ENCODE measurements at regions not wholly inside any gene's neighbourhood (a gene's known extent, or its start where the extent isn't known, plus 50 kb on each side); places are given as distances from the start of the nearest gene placed in this dataset.
A peak's percentile ranks its signal among the peaks of the same experiment; 100 is the strongest.

DNA sequence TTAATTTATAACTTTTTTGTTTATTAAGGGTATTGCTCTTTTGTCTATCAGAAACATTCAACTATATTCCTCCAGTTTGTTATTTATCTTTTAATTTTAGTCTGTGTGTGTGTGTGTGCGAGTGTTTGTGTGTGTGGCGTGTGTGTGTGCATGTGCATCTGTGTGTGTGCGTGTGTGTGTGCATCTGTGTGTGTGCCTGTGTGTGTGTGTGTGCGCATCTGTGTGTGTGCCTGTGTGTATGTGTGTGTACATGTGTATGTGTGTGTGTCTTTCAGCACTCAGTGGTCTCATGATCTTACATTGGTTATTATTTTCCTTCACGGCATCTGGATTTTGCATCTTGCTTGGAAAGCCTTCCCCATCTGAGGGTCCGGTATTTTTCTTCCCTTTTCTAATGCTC is 281.1 kb upstream of the RTL1 start:
- no peaks in the 10 kb centered on the region for H4K20me1 ChIP-seq (ENCODE audit: insufficient read depth)
- POLR2A ChIA-PET, result no interaction called here
- H3K4me3 ChIP-seq (ENCODE audit: low read depth in 2 of 2, low read length in 1 of 2), result no peak overlapping the region
- peak; percentile 6 for DNase-seq
- H3K36me3 ChIP-seq (replicated peaks in 1 of 2; ENCODE audit: control insufficient read depth in 1 of 2, insufficient read depth in 2 of 2, low read length in 1 of 2), result no peaks in the 10 kb centered on the region
- H3K9me3 ChIP-seq, result no peaks in the 10 kb centered on the region
- no peaks in the 10 kb centered on the region for H3K9me2 ChIP-seq
- H3K9ac ChIP-seq, result no peak overlapping the region
- no peak overlapping the region for H3K27ac ChIP-seq (ENCODE audit: low read depth in 2 of 2, low read length in 1 of 2)
- no peaks in the 10 kb centered on the region for H3K27me3 ChIP-seq (ENCODE audit: insufficient read depth)
- TF ChIP-seq, protein P1, sequence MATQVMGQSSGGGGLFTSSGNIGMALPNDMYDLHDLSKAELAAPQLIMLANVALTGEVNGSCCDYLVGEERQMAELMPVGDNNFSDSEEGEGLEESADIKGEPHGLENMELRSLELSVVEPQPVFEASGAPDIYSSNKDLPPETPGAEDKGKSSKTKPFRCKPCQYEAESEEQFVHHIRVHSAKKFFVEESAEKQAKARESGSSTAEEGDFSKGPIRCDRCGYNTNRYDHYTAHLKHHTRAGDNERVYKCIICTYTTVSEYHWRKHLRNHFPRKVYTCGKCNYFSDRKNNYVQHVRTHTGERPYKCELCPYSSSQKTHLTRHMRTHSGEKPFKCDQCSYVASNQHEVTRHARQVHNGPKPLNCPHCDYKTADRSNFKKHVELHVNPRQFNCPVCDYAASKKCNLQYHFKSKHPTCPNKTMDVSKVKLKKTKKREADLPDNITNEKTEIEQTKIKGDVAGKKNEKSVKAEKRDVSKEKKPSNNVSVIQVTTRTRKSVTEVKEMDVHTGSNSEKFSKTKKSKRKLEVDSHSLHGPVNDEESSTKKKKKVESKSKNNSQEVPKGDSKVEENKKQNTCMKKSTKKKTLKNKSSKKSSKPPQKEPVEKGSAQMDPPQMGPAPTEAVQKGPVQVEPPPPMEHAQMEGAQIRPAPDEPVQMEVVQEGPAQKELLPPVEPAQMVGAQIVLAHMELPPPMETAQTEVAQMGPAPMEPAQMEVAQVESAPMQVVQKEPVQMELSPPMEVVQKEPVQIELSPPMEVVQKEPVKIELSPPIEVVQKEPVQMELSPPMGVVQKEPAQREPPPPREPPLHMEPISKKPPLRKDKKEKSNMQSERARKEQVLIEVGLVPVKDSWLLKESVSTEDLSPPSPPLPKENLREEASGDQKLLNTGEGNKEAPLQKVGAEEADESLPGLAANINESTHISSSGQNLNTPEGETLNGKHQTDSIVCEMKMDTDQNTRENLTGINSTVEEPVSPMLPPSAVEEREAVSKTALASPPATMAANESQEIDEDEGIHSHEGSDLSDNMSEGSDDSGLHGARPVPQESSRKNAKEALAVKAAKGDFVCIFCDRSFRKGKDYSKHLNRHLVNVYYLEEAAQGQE (IDR thresholded peaks at IDR 0.05; ENCODE audit: low read depth, low read length), result no peak
- no peak for TF ChIP-seq RXRA (IDR thresholded peaks at IDR 0.05; ENCODE audit: borderline replicate concordance, low read depth)
- TF ChIP-seq TEAD4 (IDR thresholded peaks at IDR 0.05; ENCODE audit: borderline replicate concordance, insufficient read depth), result no peak
- TF ChIP-seq, protein P2, sequence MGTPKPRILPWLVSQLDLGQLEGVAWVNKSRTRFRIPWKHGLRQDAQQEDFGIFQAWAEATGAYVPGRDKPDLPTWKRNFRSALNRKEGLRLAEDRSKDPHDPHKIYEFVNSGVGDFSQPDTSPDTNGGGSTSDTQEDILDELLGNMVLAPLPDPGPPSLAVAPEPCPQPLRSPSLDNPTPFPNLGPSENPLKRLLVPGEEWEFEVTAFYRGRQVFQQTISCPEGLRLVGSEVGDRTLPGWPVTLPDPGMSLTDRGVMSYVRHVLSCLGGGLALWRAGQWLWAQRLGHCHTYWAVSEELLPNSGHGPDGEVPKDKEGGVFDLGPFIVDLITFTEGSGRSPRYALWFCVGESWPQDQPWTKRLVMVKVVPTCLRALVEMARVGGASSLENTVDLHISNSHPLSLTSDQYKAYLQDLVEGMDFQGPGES (IDR thresholded peaks at IDR 0.05; ENCODE audit: low read depth, low read length), result no peak
- TF ChIP-seq TCF12 (IDR thresholded peaks at IDR 0.05), result no peak
- no peak for TF ChIP-seq GATA2 (CRISPR knock-in tag; IDR thresholded peaks at IDR 0.05)
- no peak for TF ChIP-seq FOSL2 (IDR thresholded peaks at IDR 0.05; ENCODE audit: borderline replicate concordance, low read depth)
- no peak for TF ChIP-seq FOXM1 (IDR thresholded peaks at IDR 0.05; ENCODE audit: low read depth)
- TF ChIP-seq MXI1 (IDR thresholded peaks at IDR 0.05; ENCODE audit: low read depth, low read length), result no peak
- no peak for TF ChIP-seq NFIC (IDR thresholded peaks at IDR 0.05; ENCODE audit: borderline replicate concordance)
- TF ChIP-seq, protein P3, sequence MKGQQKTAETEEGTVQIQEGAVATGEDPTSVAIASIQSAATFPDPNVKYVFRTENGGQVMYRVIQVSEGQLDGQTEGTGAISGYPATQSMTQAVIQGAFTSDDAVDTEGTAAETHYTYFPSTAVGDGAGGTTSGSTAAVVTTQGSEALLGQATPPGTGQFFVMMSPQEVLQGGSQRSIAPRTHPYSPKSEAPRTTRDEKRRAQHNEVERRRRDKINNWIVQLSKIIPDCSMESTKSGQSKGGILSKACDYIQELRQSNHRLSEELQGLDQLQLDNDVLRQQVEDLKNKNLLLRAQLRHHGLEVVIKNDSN (IDR thresholded peaks at IDR 0.05; ENCODE audit: borderline replicate concordance, low read depth), result no peak
- no peak for TF ChIP-seq EP300 (IDR thresholded peaks at IDR 0.05; ENCODE audit: borderline replicate concordance in 1 of 2, low read depth in 1 of 2, low read length in 1 of 2)
- H3K79me2 ChIP-seq (ENCODE audit: insufficient read depth), result no peaks in the 10 kb centered on the region
- H3K4me2 ChIP-seq, result no peak overlapping the region
- WGBS (ENCODE audit: low lambda C conversion rate), result 55% methylated on average over 6 of the region's 6 CpGs
- H3K4me1 ChIP-seq (ENCODE audit: control insufficient read depth in 1 of 2, insufficient read depth in 2 of 2, low read depth in 1 of 2, low read length in 1 of 2), result peaks cover 0 to 16% of the 10 kb centered on the region in 2 experiments; a peak in 1 of 4 replicates
- CTCF ChIA-PET, result interaction anchor here (1.1 kb wide), 1 partner anchor 37 kb away, joined by 3 read pairs; no protein-coding TSS in a partner anchor
- H3F3A ChIP-seq (replicated peaks; ENCODE audit: insufficient read depth), result no peaks in the 10 kb centered on the region
- no peak overlapping the region for H2AFZ ChIP-seq (ENCODE audit: low read depth)

Data from SK-N-SH (cell line).